ENCODE measurements at regions not wholly inside any gene's neighbourhood (a gene's known extent, or its start where the extent isn't known, plus 50 kb on each side); places are given as distances from the start of the nearest gene placed in this dataset.

- TF ChIP-seq CTCF (IDR thresholded peaks at IDR 0.05; ENCODE audit: low read depth, low read length, missing control alignments): no peak
- no peak for DNase-seq (ENCODE audit: extremely low read depth, low read depth)
- H3K4me3 ChIP-seq (replicated peaks; ENCODE audit: low read depth, low read length): no peak overlapping the region
These were observed 498.6 kb downstream of the CAAP1 start for GRCh38 chr9:26394025-26394424.

GRCh38 chr9:26392639-26393038 is 500.0 kb downstream of the CAAP1 start:
- no peak overlapping the region for H3K4me3 ChIP-seq (replicated peaks; ENCODE audit: low read depth, low read length)
- DNase-seq (ENCODE audit: extremely low read depth, low read depth): no peak
- no peak for TF ChIP-seq CTCF (IDR thresholded peaks at IDR 0.05; ENCODE audit: low read depth, low read length, missing control alignments)

GRCh38 chr9:26391036-26391435 is 501.6 kb downstream of the CAAP1 start:
- H3K4me3 ChIP-seq (replicated peaks; ENCODE audit: low read depth, low read length): no peak overlapping the region
- no peak for TF ChIP-seq CTCF (IDR thresholded peaks at IDR 0.05; ENCODE audit: low read depth, low read length, missing control alignments)
- DNase-seq (ENCODE audit: extremely low read depth, low read depth): no peak

- no peak for DNase-seq (ENCODE audit: extremely low read depth, low read depth)
- no peak for TF ChIP-seq CTCF (IDR thresholded peaks at IDR 0.05; ENCODE audit: low read depth, low read length, missing control alignments)
- H3K4me3 ChIP-seq (replicated peaks; ENCODE audit: low read depth, low read length): no peak overlapping the region
These were observed 517.2 kb downstream of the CAAP1 start for GRCh38 chr9:26375448-26375847.

GRCh38 chr9:26373616-26374015 is 519.0 kb downstream of the CAAP1 start:
- no peak overlapping the region for H3K4me3 ChIP-seq (replicated peaks; ENCODE audit: low read depth, low read length)
- TF ChIP-seq CTCF (IDR thresholded peaks at IDR 0.05; ENCODE audit: low read depth, low read length, missing control alignments): no peak
- no peak for DNase-seq (ENCODE audit: extremely low read depth, low read depth)

- no peak overlapping the region for H3K4me3 ChIP-seq (replicated peaks; ENCODE audit: low read depth, low read length)
- TF ChIP-seq CTCF (IDR thresholded peaks at IDR 0.05; ENCODE audit: low read depth, low read length, missing control alignments): no peak
- DNase-seq (ENCODE audit: extremely low read depth, low read depth): no peak
These were observed 521.4 kb downstream of the CAAP1 start for GRCh38 chr9:26371236-26371635.

- TF ChIP-seq CTCF (IDR thresholded peaks at IDR 0.05; ENCODE audit: low read depth, low read length, missing control alignments): no peak
- no peak overlapping the region for H3K4me3 ChIP-seq (replicated peaks; ENCODE audit: low read depth, low read length)
- no peak for DNase-seq (ENCODE audit: extremely low read depth, low read depth)
These were observed 523.5 kb downstream of the CAAP1 start for GRCh38 chr9:26369093-26369492.

Measured in HFF-Myc (cell line).